Uterus (tissue), 3 donors: ENCODE measurements at regions not wholly inside any gene's neighbourhood (a gene's known extent, or its start where the extent isn't known, plus 50 kb on each side); places are given as distances from the start of the nearest gene placed in this dataset.
"Not testable (repeated sequence)": the region's sequence is repeated elsewhere in the genome, so short reads cannot be mapped to it uniquely, and the experiment has no call there.

Experiments
- DNase-seq, 2 donors: peaks; one replicate each; pipeline ENCODE4 v3.0.0-alpha.2; 2019 to 2020
- H3K27ac ChIP-seq, 2 donors: fragments of 200-600 bp; sonication (generic); 1 replicate in 1 of 2; 2 replicates in 1 of 2; pipeline ENCODE4 v1.5.1; 2016 to 2018
- H3K27me3 ChIP-seq, 2 donors: fragments of 200-600 bp; sonication (generic); one replicate each; pipeline ENCODE4 v1.5.1; 2018 to 2019; ENCODE audit warnings: control low read depth in 1 of 2
- H3K36me3 ChIP-seq, 2 donors: fragments of 200-600 bp; sonication (generic); one replicate each; pipeline ENCODE4 v1.5.1; 2019; ENCODE audit warnings: control low read depth in 1 of 2
- H3K4me1 ChIP-seq, 2 donors: fragments of 200-600 bp; sonication (generic); one replicate each; pipeline ENCODE4 v1.5.1; 2018 to 2019; ENCODE audit warnings: control low read depth in 1 of 2
- H3K4me3 ChIP-seq, 2 donors: fragments of 200-600 bp; sonication (generic); 1 replicate in 1 of 2; 2 replicates in 1 of 2; pipeline ENCODE4 v1.5.1; 2018 to 2019; ENCODE audit warnings: mild to moderate bottlenecking in 1 of 2
- H3K9me3 ChIP-seq, 2 donors: fragments of 200-600 bp; sonication (generic); one replicate each; pipeline ENCODE4 v1.5.1; 2019; ENCODE audit warnings: control low read depth in 1 of 2
- CTCF ChIP-seq, 4 experiments: fragments of 200-600 bp in 2 of 4; fragments of 450-650 bp in 2 of 4; sonication (generic) in 2 of 4; IDR thresholded peaks; one replicate each; pipeline ENCODE4 v1.5.1; 2016 to 2019; ENCODE audit warnings: antibody characterized with exemption in 4 of 4, mild to moderate bottlenecking in 2 of 4, moderate library complexity in 1 of 4
- POLR2A ChIP-seq, 2 donors: fragments of 450-650 bp; IDR thresholded peaks; one replicate each; pipeline ENCODE4 v1.6.1; 2016; ENCODE audit warnings: antibody characterized with exemption in 2 of 2, mild to moderate bottlenecking in 1 of 2, moderate library complexity in 1 of 2
- intact Hi-C: fragments of 100-400 bp; cut with DNase I; formaldehyde crosslinking; loops from one replicate; pipeline ENCODE4 v1.15.1; 2023; ENCODE audit warnings: low total_unique reads
- donor health status: DM: yes; HTN: yes; CAD: no.

DNA sequence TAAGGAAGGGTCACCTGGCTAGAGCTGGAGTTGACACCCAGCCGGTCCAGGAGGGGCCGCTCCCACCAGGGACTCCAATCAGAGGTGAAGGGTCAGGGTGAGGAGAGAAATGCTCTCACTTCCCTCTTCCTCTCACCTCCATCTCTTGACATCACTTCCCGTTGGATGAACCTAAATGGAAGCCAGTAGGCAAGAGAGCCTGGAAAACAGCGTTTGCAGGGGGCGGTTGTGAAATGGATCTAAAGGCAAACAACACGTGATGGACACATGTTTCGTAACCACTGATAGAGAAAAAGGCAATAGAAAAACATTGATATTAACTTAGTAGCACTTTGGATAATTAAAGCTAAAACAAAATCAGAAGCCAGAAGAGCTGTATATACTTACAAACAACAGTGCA, 105.6 kb upstream of the FOXA2 start:
- DNase-seq, result no peak
- intact Hi-C loops, result loop anchor here (10.0 kb wide), 2 partner anchors 355 to 555 kb away; no protein-coding TSS in a partner anchor

GRCh38 chr20:22690616-22691179, 106.3 kb upstream of the FOXA2 start:
- H3K36me3 ChIP-seq, result no peaks in the 10 kb centered on the region
- no peaks in the 10 kb centered on the region for H3K9me3 ChIP-seq
- TF ChIP-seq CTCF (IDR thresholded peaks at IDR 0.05) (no peak), POLR2A (IDR thresholded peaks at IDR 0.05) (no peak)
- intact Hi-C loops, result loop anchor here (10.0 kb wide), 1 partner anchor 554 kb away; no protein-coding TSS in a partner anchor
- DNase-seq, result no peak
- H3K4me3 ChIP-seq, result no peak overlapping the region
- H3K27me3 ChIP-seq, result no peaks in the 10 kb centered on the region
- no peaks in the 10 kb centered on the region for H3K4me1 ChIP-seq
- H3K27ac ChIP-seq, result no peak overlapping the region

More for the DNA sequence above, 105.6 kb upstream of the FOXA2 start:
- Histone ChIP-seq H3K36me3 (no peaks in the 10 kb centered on the region), H3K4me3 (no peak overlapping the region), H3K9me3 (no peaks in the 10 kb centered on the region), H3K27ac (no peak overlapping the region), H3K4me1 (no peaks in the 10 kb centered on the region), H3K27me3 (no peaks in the 10 kb centered on the region)
- TF ChIP-seq POLR2A (IDR thresholded peaks at IDR 0.05) (no peak), CTCF (IDR thresholded peaks at IDR 0.05) (no peak)

GRCh38 chr20:22691369-22692118, 107.2 kb upstream of the FOXA2 start:
- H3K36me3 ChIP-seq, result no peaks in the 10 kb centered on the region
- H3K9me3 ChIP-seq, result no peaks in the 10 kb centered on the region
- TF ChIP-seq CTCF (IDR thresholded peaks at IDR 0.05) (peak; percentile 82 to 93 (median 88)), POLR2A (IDR thresholded peaks at IDR 0.05) (no peak)
- H3K4me1 ChIP-seq, result no peaks in the 10 kb centered on the region
- no peaks in the 10 kb centered on the region for H3K27me3 ChIP-seq
- H3K27ac ChIP-seq, result no peak overlapping the region
- peak; percentile 52 to 67 for DNase-seq
- no peak overlapping the region for H3K4me3 ChIP-seq
- intact Hi-C loops, result loop anchor here (10.0 kb wide), 1 partner anchor 553 kb away; no protein-coding TSS in a partner anchor

DNA sequence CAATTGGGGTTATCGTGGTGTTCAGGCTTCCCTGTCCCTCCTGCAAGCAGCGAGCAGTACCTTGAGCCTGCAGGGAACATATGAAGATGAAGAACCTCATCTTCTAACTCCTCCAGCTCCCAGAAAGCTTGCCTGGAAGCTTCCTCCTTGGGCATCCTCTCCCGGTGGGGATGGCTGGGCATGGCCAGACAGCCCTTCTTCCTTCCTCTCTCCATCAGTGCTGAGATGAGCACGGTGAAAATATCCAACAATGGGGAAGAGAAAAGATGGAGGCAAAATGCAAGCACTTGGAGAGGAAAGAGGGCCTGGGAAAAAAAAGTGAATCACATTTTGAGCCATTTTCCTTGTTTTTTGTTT, 107.7 kb upstream of the FOXA2 start:
- Histone ChIP-seq H3K36me3 (no peaks in the 10 kb centered on the region), H3K27me3 (no peaks in the 10 kb centered on the region), H3K9me3 (no peaks in the 10 kb centered on the region), H3K4me1 (no peaks in the 10 kb centered on the region), H3K4me3 (no peak overlapping the region), H3K27ac (no peak overlapping the region)
- no peak for DNase-seq
- intact Hi-C loops, result loop anchor here (10.0 kb wide), 1 partner anchor 553 kb away; no protein-coding TSS in a partner anchor
- TF ChIP-seq POLR2A (IDR thresholded peaks at IDR 0.05), result no peak
- TF ChIP-seq CTCF (IDR thresholded peaks at IDR 0.05), result no peak

DNA sequence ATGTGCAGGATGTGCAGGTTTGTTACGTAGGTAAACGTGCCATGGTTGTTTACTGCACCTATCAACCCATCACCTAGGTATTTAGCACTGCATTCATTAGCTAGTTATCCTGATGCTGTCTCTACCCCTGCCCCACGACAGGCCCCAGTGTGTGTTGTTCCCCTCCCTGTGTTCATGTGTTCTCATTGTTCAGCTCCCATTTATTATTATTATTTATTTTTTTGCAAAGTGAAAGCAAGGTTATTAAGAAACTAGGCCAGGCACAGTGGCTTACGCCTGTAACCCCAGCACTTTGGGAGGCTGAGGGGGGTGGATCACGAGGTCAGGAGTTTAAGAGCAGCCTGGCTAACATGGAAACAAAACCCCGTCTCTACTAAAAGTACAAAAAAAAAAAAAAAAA, 108.2 kb upstream of the FOXA2 start:
- not testable (repeated sequence) for H3K4me3 ChIP-seq, DNase-seq, H3K36me3 ChIP-seq, H3K27me3 ChIP-seq, H3K4me1 ChIP-seq, H3K27ac ChIP-seq, H3K9me3 ChIP-seq
- intact Hi-C loops, result loop anchor here (10.0 kb wide), 1 partner anchor 552 kb away; no protein-coding TSS in a partner anchor
